Skin epidermis (tissue), 12 donors: ENCODE measurements at regions not wholly inside any gene's neighbourhood (a gene's known extent, or its start where the extent isn't known, plus 50 kb on each side); places are given as distances from the start of the nearest gene placed in this dataset.
"Not testable (repeated sequence)": the region's sequence is repeated elsewhere in the genome, so short reads cannot be mapped to it uniquely, and the experiment has no call there.

Experiments used
- H3K27ac ChIP-seq, 21 experiments: fragments of 200-600 bp; sonication (generic) in 11 of 21; one replicate each; pipeline ENCODE4 v1.5.0; 2020; ENCODE audit warnings: mild to moderate bottlenecking in 3 of 21, inconsistent platforms in 2 of 21, moderate library complexity in 2 of 21
- H3K4me3 ChIP-seq, 7 experiments: fragments of 200-600 bp; sonication (generic) in 2 of 7; one replicate each; pipeline ENCODE4 v1.5.0; 2020; ENCODE audit warnings: inconsistent platforms in 2 of 7, mild to moderate bottlenecking in 2 of 7, moderate library complexity in 1 of 7

DNA sequence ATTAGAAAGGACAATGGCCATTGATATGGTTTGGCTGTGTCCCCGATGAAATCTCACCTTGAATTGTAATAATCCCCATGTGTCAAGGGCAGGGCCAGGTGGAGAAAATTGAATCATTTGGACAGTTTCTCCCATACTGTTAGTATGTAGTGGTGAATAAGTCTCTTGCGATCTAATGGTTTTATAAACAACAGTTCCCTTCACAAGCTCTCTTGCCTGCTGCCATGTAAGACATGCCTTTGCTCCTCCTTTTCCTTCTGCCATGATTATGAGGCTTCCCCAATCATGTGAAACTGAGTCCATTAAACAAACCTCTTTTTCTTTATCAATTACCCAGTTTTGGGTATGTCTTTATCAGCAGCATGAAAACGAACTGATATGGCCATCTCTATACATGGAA is 302.7 kb downstream of the SFMBT2 start:
- no peak overlapping the region for H3K27ac ChIP-seq

DNA sequence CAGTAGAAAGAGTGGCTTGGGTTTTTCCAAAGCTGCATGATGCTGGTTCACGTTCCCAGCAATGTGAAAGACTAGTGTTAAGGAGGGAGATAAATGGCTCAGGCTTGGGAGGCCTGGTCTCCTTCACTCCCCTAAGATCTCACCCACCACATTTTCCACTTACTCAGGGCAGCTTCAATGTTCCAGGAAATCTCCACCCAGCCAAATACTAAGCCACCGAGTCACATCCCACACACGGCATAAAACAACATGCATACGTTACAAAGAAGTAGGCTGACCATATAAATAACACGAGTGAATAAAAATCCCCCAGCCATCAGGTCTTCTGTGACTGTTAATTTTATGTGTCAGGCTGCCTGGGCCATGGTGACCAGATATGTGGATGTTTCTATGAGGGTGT is 303.5 kb downstream of the SFMBT2 start:
- no peak overlapping the region for H3K27ac ChIP-seq
- no peak overlapping the region for H3K4me3 ChIP-seq

More for the DNA sequence above, 302.7 kb downstream of the SFMBT2 start:
- no peak overlapping the region for H3K4me3 ChIP-seq

DNA sequence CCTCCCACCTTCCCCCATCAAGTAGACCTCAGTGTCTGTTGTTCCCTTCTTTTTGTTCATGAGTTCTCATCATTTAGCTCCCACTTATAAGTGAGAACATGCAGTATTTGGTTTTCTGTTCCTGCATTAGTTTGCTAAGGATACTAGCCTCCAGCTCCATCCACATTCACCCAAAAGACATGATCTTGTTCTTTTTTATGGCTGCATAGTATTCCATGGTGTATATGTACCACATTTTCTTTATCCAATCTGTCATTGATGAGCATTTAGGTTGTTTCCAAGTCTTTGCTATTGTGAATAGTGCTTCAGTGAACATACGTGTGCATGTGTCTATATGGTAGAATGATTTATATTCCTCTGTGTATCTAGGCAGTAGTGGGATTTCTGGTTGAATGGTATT is 306.5 kb downstream of the SFMBT2 start:
- H3K27ac ChIP-seq, H3K4me3 ChIP-seq: not testable (repeated sequence)

DNA sequence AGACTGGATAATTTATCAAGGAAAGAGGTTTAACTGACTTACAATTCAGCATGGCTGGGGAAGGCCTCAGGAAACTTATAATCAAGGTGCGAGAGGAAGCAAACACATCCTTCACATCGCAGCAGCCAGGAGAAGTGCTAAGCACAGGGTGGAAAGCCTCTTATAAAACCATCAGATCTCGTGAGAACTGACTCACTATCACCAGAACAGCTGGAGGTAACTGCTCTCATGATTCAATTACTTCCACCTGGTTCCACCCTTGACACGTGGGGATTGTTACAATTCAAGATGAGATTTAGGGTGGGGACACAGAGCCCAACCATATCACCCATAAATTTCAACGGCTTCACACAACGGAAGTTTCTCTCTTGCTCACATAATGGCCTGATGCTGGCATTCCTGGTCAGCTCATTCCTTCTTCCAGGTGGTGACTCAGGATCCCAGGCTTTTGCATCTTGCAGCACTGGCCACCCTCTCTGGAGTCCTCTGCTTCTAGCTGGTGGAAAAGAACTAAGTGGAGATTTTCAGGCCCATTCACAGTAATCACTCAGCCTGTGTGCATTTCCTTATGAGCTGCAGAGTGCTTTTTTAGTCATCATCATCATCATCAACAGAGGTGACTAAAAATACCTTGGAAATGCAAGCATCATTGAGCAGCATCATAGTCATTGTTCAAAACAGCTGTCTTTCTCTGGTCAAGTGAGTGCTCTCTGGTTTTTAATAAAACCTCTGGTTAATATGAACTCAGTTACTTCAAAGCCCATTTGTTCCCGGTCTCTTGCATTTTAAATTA is 308.1 kb downstream of the SFMBT2 start:
- Histone ChIP-seq H3K4me3 (no peak overlapping the region), H3K27ac (no peak overlapping the region)

DNA sequence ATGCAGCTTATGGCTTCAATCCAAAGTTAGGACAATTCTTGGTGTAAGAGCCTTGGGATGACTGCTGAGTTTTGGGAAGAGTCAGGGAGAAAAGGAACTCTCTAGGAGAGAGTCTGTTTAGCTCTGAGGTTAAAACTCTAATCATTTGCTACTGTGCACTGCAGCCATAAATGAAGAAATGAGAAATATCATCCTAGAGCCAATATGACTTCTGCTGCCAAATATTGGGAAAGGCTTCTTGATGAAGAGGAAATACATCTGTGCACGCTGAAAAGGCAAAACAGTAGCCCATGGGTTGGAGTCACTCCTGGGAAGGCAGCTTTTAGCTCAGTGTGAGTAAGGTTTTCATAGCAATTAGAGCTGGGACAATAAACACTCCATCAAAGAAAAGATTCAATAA is 308.8 kb downstream of the SFMBT2 start:
- no peak overlapping the region for H3K27ac ChIP-seq
- no peak overlapping the region for H3K4me3 ChIP-seq

DNA sequence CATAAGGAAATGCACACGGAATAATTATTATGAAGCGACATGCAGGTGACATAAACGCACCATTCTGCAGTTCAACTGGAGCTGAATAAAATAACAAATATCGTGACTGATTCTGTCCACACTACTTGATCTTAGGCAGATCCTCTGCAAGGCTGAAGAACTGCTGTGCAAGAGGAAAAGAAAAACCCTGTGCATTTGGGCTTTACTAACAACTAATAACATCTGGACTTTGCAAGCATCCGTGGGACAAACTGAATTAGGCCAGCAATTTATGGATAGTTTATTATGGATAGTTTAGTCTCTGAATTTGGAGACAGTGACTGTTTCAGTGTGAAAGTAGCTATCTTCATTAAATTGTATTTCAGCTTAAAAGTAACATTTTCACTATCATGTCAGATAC is 309.4 kb downstream of the SFMBT2 start:
- Histone ChIP-seq H3K27ac (no peak overlapping the region), H3K4me3 (no peak overlapping the region)

DNA sequence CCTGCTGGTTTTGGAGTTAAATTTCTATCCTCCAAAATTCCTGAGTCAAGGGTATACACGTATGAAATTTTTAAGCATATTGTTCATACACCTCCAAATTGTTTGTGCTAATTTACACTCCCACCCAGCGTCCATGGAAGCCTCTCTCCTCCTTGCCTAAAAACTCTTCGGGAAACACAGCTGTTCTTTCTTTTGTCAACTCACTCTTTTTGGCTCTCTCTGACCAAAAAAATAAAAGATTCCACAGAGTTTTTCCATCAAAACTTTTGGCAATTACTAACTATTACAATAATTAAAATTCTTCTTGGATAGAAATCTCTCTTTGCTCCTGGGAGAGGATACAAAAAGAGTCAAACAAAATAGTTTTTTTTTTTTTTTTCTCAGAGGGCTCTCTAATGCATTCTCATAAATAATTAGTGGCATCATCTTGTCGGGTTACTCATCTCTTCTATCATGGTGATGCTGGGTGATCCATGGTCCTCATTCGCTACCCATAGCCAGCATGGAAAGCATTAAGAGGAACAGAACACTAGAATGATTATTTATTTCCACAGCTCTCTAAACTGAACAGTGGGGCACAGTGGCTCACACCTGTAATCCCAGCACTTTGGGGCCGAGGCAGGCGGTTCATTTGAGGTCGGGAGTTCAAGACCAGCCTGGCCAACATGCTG is 310.7 kb downstream of the SFMBT2 start:
- Histone ChIP-seq H3K27ac (no peak overlapping the region), H3K4me3 (no peak overlapping the region)

DNA sequence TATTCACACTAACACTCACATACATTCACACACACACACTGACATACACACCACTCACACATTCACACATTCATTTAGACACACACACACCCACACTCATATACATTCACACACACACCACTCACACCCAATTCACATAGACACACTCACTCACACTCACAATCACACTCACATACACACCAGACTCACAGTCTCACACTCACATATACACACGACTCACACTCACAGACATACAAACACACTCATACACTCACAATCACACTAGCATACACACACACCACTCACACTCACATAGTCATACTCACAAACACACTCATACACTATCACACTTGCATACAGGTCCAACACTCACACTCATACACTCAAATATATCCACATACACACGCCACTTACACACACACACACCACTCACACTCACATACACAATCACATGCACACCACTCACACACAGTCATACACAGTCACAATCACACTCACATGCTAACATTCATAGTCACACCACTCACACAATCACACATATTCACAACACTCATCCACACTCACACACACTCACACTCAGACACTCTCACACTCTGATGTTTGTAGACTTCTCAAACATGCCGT is 312.6 kb downstream of the SFMBT2 start:
- Histone ChIP-seq H3K27ac (no peak overlapping the region), H3K4me3 (no peak overlapping the region)

DNA sequence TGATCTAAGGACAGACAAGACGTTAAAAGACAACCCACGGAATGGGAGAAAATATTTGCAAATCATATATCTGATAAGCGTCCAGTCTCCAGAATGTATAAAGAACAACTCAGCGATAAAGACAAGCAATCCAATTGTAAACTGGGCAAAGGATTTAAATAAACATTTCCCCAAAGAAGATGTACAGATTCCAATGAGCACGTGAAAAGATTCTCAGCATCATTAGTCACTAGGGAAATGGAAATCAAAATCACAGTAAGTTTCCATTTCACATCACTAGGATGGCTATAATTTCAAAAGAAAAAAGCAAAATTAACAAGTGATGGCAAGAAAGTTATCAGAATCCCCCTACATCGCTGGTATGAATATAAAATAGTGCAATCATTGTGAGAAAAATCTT is 316.1 kb downstream of the SFMBT2 start:
- H3K27ac ChIP-seq, result no peak overlapping the region

DNA sequence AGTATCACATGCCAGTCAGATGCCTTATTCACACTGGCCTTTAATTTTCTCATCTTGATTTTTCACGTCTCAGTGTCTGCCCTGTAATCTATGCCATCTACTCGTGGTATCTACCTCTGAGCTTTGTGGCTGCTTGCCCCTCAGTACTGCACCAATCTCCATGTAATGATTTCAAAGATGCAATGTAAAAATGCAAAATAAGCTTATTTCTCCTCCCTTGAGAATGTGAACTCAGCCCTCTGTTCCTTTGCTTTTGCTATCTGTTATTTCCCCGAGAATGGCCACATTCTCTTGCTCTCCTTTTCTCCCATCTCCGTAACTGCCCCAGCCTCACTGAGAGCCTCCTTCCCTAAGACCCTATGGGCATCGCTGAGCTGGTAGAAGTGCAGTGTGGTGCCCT is 317.5 kb downstream of the SFMBT2 start:
- no peak overlapping the region for H3K27ac ChIP-seq
- no peak overlapping the region for H3K4me3 ChIP-seq

More for the DNA sequence above, 316.1 kb downstream of the SFMBT2 start:
- H3K4me3 ChIP-seq, result no peak overlapping the region

DNA sequence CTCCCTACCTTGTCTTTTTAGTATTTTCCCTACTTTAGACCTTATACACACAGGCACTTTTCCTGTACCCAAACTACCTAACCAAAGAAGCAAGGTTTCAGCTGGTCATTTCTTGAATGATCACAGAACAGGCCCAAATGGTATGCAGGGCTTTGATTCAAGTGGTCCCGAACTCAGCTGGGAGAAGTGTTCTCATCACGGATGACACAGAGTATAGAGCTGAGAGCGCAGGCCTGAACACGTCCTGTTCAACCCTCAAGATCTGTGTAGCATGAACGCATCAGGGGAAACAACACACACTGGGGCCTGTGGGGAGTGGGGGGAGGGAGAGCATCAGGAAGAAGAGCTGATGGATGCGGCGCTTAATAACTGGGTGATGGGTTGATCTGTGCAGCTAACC is 318.2 kb downstream of the SFMBT2 start:
- no peak overlapping the region for H3K27ac ChIP-seq
- H3K4me3 ChIP-seq, result no peak overlapping the region

DNA sequence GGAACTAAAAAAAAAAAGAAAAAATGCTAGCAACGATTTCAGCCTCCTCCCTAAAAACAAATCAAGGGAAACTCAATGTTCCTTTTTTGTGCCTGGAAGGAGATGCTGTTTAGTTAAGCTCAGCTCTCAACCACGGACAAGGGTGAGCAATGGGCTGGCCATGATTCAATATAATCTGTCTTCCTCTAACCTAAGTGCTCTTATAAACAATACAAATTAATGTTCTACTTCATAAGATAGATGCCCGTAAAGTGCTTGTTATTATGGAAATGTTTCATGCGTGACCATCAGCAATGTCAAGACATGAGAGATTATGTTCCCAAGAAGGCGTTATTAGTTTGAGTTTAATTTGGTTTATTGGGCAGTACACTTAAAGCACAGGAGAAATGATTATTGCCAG is 320.3 kb downstream of the SFMBT2 start:
- H3K27ac ChIP-seq, result no peak overlapping the region
- no peak overlapping the region for H3K4me3 ChIP-seq

DNA sequence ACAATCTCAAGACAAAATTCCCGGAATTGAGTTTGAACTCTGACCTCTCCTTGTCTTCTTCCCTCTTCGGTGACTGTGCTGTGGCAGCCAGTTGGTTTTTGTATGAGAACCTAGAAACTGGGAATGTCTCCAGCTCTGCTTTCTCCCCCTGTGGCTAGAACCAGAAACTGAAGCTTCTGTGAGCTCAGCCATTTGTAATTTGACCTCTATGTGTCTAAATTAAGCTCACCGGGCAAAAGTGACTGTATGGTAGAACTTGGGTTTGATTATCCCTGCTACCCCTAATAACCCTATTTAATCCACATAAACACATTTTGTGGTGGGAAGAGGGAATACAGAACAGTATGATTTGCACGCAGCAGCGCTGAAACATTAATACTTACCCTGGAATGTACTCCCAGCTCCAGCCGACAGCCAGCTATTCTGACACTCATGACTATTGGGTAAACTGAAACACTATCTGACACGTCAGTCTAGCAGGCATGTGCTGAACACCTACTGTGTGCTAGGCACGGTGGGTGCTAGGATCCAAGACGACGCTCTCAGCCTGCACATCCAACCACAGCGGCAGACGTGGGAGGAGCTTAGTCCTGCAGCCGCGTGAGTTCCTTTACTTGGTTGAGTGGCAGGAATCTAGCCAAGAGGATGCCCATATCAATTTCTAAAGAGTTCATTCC is 324.8 kb downstream of the SFMBT2 start:
- Histone ChIP-seq H3K27ac (no peak overlapping the region), H3K4me3 (no peak overlapping the region)

DNA sequence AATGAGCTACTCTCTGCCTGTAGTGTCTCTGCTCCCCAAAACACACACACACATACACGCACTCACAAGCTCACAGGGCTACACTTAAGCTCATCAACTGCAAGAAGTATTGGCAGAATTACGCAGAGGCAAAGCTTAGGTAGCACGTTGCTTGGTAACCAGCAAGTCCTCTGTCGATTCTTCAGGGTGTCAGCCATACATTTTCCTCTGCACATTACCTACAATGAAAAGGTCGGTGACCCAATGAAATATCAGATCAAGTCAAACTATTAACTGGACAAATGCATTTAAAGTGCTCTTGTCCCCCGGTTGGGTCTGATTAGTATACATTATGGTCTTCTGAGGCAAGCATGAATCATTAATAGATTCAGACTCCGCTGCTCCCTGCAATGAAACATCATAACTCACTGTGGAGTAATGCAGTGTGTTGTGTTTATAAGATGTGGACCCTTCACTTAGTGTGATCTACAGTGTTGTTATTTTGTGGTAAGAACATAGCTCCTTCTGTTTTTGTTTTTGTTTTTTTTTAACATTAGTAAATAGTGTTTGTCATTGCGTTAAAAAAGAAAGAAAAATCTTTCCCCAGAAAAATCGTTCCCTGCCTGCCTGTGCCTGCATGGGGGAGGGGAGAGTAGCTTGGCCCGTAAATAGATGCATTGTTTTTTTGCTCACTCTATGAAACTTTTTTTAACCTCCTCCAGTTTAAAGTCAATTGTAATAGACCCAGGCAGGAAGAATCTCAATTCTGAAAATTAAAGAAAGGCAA is 325.5 kb downstream of the SFMBT2 start:
- Histone ChIP-seq H3K4me3 (no peak overlapping the region), H3K27ac (no peak overlapping the region)

DNA sequence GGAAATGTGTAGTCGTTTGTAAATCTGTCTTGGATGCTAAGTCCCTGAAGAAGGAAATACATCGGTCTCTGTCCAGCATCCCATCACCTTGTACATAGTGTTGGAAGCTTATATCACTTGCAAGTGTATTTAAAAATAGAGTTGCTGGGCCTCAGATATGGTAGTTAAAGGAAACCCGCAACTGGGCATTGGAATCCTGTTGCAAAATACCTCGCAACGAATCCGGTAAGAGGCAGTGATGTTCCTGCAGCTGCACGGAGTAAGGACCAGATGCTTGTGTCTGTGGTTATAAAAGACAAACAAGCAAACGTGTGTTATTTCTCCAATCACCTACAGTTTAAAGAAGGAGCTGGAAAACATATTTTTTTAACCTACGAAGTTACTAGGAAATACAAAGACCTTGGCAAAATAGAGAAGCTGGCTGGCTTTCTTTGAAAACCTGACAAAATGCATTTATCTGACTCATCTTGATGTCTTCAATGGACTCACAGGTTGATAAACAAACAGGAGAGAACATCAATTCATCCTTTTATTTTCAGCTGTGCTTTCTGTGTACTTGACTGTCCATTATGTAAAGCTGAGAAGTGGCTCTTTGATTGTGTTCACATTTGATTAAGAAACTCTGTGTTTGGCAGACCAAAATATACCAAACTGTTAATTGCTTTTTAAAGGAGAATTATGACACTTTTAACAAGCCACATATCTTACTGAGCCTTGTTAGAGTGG is 326.4 kb downstream of the SFMBT2 start:
- no peak overlapping the region for H3K4me3 ChIP-seq
- no peak overlapping the region for H3K27ac ChIP-seq

DNA sequence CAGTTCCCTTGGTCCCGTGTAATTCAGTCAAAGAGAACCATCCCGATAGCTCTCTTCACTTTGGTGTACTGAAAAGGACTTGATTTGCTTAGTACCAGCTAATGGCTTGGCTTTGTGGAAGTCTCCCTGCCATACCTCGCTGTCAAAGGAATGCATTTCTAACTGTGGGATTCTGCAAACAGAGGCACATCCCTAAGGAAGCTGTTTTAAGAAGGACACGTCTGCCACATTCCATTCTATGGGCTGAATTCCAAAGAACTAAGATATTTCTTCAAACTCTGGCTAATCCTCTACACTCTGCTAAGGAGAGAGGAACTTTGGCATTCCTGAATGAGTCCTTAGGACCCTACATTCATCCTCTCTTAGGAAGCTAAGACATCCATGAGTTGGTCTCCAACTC is 327.9 kb downstream of the SFMBT2 start:
- Histone ChIP-seq H3K4me3 (no peak overlapping the region), H3K27ac (no peak overlapping the region)

DNA sequence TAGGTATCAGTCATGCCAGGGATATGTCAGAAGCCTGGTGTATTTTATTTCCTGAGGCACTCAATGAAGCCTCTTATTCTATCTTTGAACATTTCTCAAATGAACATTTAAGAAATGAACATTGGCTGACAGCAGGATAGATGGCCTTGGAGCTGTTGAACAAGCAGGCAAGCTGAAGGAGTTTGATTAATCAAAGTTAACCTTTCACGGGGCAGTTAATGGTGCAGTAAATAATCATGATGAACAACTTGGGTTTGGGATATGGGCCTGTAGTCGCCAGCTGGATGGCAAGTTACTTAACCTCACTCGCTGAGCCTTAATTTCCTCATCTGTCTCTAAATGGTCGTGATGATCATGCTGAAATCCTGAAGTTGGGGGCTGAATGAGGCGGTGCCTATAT is 333.0 kb downstream of the SFMBT2 start:
- Histone ChIP-seq H3K4me3 (no peak overlapping the region), H3K27ac (no peak overlapping the region)

DNA sequence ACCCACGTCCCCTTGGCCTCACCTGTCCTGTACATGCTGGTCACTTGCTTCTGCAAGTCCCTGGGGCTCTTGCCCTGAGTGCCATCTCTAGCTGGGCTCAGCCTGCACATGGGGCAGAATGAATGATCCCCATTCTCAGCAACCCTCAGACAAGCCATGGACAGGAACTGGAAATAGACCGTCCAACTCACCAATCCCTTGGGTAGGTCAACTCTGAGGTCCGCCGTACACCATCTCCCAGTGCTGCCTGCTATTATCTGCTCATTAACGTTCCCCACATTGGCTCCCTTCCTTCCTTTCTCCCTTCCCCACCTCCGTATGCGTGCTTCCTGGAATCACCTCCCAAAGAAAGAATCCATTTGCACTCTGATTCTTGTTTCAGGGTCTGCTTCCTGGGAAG is 335.0 kb downstream of the SFMBT2 start:
- no peak overlapping the region for H3K4me3 ChIP-seq
- H3K27ac ChIP-seq, result no peak overlapping the region

DNA sequence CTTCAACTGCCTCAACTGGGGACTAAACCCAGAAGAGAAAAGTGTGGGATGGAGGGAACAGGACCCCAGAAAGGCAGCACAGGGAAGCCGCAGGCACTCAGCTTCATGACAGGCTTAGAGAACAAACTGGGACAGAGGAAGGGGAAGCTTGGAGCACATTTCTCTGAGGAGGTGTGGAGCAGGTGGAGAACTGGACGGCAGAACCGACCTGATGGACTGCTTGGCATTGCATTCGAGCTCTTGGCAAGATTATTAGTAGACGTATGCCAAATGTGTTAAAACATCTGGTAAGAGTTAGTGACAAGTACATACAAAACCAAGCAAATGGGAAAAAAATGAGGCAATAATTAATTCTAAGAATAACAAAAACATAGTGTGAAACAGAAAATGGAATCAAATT is 335.7 kb downstream of the SFMBT2 start:
- H3K4me3 ChIP-seq, result no peak overlapping the region
- H3K27ac ChIP-seq, result no peak overlapping the region
